GM20000 (cell line): ENCODE measurements at regions not wholly inside any gene's neighbourhood (a gene's known extent, or its start where the extent isn't known, plus 50 kb on each side); places are given as distances from the start of the nearest gene placed in this dataset.

Experiments used
- DNase-seq: peaks from one replicate; pipeline ENCODE4 v3.0.0; 2012; ENCODE audit warnings: low spot score
- TF ChIP-seq, protein P1 (sequence below): IDR thresholded peaks from 2 replicates; pipeline ENCODE4 v1.5.1; 2012; ENCODE audit warnings: mild to moderate bottlenecking, control low read depth; ENCODE audit errors: extremely low read depth, missing control alignments

DNA sequence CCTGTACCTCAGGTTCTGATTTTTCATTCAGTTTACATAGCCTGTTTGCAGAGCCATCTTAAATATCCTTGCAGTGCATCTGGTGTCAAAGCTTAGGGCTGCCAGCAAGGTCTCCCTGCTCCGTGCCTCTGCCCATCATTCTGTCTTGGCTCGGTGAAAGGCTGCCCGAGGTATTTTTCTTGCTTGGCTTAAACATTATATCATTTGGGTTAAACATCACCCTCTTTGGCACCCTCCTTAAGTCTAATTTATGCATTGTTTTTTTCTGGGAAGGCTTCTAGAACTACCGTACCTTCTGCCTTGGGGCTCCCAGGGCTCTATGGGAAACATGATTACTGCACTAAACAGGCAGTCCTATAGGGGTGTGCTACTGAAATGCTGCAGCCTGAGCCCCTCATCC is 158.6 kb upstream of the CELF4 start:
- TF ChIP-seq, protein P1, sequence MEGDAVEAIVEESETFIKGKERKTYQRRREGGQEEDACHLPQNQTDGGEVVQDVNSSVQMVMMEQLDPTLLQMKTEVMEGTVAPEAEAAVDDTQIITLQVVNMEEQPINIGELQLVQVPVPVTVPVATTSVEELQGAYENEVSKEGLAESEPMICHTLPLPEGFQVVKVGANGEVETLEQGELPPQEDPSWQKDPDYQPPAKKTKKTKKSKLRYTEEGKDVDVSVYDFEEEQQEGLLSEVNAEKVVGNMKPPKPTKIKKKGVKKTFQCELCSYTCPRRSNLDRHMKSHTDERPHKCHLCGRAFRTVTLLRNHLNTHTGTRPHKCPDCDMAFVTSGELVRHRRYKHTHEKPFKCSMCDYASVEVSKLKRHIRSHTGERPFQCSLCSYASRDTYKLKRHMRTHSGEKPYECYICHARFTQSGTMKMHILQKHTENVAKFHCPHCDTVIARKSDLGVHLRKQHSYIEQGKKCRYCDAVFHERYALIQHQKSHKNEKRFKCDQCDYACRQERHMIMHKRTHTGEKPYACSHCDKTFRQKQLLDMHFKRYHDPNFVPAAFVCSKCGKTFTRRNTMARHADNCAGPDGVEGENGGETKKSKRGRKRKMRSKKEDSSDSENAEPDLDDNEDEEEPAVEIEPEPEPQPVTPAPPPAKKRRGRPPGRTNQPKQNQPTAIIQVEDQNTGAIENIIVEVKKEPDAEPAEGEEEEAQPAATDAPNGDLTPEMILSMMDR, result no peak
- no peak for DNase-seq

DNA sequence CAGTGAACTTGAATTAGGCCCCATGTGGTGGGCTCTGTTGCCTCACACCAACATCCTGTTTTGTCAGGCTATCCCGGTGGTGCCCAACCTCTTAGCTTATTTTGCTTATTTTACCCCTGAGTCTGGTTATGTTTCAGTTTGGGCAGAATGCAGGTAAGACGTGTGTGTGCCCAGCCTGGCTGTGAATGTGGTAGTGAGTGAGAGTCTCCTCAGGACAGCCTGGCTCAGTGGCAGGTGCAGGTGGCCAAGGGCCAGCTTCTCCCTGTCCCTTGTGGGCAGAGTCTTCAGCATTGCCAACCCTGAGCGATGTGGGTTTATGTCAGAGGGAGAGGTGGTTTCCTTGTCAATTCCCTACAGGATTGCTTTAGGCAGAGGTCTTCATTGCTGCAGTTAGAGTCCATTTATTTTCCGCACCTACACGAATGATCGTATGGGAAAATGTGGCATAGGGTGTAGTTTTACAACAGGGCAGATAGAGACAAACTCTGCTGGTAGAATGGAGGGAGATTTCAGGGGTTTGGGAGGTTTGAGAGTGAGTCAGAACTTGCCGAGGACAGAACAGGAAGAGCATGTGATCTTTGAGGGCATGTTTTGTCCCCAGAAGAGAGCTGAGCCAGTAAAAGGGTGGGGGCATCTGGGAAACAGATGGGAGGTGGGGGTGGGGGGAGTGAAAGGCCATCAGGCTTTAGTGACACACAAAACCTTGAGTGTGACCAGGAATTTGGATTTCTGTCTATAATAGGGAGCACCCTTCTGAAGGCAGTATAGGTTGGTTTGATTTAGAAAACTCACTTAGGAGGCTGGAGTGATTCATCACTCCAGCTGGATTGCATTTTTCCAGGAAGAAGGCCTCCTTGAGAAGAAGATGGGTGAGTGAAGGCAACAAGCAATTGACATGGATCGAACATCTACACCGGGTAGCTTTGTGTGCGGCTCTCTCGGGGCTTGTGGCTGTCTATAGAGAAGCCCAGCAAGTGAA is 156.2 kb upstream of the CELF4 start:
- no peak for DNase-seq
- TF ChIP-seq, protein P1, result no peak

DNA sequence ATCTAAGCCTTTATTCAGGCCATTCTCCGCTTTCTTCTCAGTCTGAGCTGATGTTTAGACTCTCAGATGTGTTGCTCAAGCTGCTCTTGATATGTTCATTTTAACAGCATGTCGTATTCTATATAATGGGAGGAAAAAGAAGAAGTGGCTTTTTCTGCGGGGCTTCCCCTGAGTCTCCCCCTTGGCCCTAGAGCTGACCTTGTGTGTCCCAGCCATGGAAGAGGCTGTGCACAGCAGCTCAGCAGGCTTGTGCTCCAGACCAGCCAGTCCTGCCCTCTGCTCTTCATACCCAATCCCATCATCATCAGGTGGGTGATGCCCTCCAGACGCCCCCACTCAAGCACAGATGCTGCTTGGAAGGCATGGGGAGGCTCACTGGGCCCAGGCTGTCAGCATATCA is 155.1 kb upstream of the CELF4 start:
- TF ChIP-seq, protein P1, result no peak
- DNase-seq, result peak; percentile 5

DNA sequence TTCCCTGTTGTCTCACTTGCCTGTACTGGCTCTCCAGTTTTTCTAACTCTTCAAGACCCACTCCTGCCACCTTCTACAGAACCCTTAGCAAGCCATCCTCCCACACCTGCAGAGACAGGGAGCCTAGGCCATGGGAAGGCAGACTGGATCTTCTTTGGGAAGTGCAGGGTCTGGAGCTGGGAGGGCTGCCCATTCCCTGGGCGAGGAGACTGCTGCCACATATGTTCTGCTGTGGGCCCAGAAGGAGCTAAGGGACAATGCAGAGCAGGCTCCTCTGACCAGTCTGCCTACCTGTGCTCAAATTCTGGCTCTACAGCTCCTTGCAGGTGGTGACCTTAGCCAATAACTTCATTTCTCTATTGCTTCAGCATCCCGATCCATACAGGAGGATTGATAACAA is 152.1 kb upstream of the CELF4 start:
- no peak for DNase-seq

DNA sequence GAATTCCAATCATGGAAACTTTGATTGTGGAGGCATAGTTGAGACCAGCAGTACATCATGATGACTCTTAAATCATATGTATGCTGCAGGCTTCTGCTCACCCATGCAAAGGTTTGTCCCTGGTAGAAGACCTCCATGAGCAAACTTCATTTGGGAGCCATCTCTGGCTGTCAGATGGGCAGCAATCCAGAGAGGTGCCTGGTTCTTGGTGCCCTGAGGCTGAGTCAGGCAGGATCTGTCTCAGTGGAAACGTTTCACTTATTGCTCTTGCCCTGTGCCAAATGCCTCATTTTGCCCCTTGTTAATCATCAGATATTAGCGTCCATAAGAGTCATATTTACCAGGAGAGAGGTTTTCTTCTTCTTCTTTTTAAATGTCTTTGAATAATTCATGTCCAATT is 151.5 kb upstream of the CELF4 start:
- DNase-seq, result no peak
- TF ChIP-seq, protein P1, result no peak

More for the DNA sequence above, 152.1 kb upstream of the CELF4 start:
- TF ChIP-seq, protein P1, result no peak

DNA sequence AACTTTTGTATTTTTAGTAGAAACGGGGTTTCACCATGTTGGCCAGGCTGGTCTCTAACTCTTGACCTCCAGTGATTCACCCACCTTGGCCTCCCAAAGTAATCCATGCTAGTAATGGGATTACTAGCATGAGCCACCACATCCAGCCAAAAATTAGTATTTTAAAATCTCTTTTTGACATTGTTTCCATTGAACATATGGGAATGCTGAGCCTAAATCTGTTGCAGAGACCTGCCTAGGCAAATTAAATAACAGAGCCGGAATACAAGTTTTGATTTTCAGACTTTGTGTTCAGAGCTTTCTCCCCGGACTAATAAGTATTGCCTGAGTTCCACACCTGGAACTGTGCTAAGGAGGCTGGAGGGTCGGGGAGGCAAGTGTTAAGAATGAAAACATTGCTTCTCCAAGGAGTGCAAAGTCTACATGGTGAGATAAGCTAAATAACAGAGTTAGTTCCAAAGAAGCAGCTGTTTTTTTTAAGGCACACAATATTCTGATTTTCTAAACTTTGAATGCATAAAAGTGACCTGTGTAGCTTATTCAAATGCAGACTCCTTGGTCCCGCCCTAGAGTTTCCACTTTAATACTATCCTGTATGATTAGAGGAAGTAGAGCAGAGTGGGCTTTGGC is 150.6 kb upstream of the CELF4 start:
- no peak for DNase-seq
- TF ChIP-seq, protein P1, result no peak

DNA sequence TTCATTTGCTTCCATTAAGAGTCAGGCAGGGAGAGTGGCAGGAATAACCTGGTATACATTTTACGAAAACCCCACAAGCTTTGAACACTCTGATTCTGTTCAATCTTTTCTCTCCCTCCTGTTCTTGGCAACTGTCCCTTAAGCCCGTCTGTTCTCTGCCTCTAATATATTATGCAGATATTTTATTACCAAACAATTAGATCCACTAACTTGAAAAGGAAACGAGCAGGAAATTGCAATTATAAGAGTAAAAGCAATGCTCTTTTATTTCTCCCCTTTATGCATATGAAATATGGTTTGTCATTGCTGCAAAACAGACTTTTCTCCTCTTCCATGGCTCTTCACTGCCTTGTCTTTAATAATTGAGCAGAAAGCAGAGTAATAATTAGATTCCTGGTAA is 149.1 kb upstream of the CELF4 start:
- DNase-seq, result no peak
- TF ChIP-seq, protein P1, result no peak
